Neural progenitor cell (in vitro differentiated cells): ENCODE measurements at regions not wholly inside any gene's neighbourhood (a gene's known extent, or its start where the extent isn't known, plus 50 kb on each side); places are given as distances from the start of the nearest gene placed in this dataset.
A peak's percentile ranks its signal among the peaks of the same experiment; 100 is the strongest.

ENCODE experiments used
- DNase-seq: peaks from one replicate; pipeline ENCODE4 v3.0.0-alpha.2; 2016; ENCODE audit warnings: low spot score
- H2AFZ ChIP-seq: fragments of 200-600 bp; sonication (generic); replicated peaks from 2 replicates; pipeline ENCODE4 v1.6.1; 2016; ENCODE audit warnings: antibody characterized with exemption
- H3F3A ChIP-seq: fragments of 200-600 bp; sonication (generic); 2 replicates; pipeline ENCODE4 v1.6.1; 2016; ENCODE audit warnings: antibody characterized with exemption, low read depth
- H3K27ac ChIP-seq: fragments of 200-600 bp; sonication (generic); 2 replicates; pipeline ENCODE4 v1.5.1; 2016; ENCODE audit warnings: mild to moderate bottlenecking
- H3K27me3 ChIP-seq: fragments of 200-600 bp; sonication (generic); 2 replicates; pipeline ENCODE4 v1.6.1; 2016; ENCODE audit warnings: mild to moderate bottlenecking, moderate library complexity
- H3K36me3 ChIP-seq: fragments of 200-600 bp; sonication (generic); 2 replicates; pipeline ENCODE4 v1.5.1; 2016
- H3K4me1 ChIP-seq: fragments of 200-600 bp; sonication (generic); 2 replicates; pipeline ENCODE4 v1.6.1; 2016; ENCODE audit warnings: mixed run types
- H3K4me2 ChIP-seq: fragments of 200-600 bp; sonication (generic); 2 replicates; pipeline ENCODE4 v1.6.1; 2016
- H3K4me3 ChIP-seq: fragments of 200-600 bp; sonication (generic); 2 replicates; pipeline ENCODE4 v1.5.1; 2016
- H3K79me2 ChIP-seq: fragments of 200-600 bp; sonication (generic); 2 replicates; pipeline ENCODE4 v1.6.1; 2016; ENCODE audit warnings: low read depth
- H3K9ac ChIP-seq: fragments of 200-600 bp; sonication (generic); 2 replicates; pipeline ENCODE4 v1.6.1; 2016
- H3K9me3 ChIP-seq: fragments of 200-600 bp; sonication (generic); 2 replicates; pipeline ENCODE4 v1.5.1; 2016; ENCODE audit warnings: low read depth
- H4K20me1 ChIP-seq: fragments of 200-600 bp; sonication (generic); 2 replicates; pipeline ENCODE4 v1.6.1; 2016; ENCODE audit warnings: low read depth
- H3K27ac Mint-ChIP-seq: 3 replicates; pipeline ENCODE4 v1.8.0; 2021; ENCODE audit warnings: mixed read lengths
- H3K27me3 Mint-ChIP-seq: 2 replicates; pipeline ENCODE4 v1.8.0; 2022; ENCODE audit warnings: low read depth, mild to moderate bottlenecking, inconsistent platforms, moderate library complexity, mixed read lengths; ENCODE audit not compliant: insufficient read depth
- H3K36me3 Mint-ChIP-seq: 3 replicates; pipeline ENCODE4 v1.8.0; 2021; ENCODE audit warnings: mixed read lengths
- H3K4me1 Mint-ChIP-seq: 3 replicates; pipeline ENCODE4 v1.8.0; 2021; ENCODE audit warnings: mixed read lengths
- H3K4me3 Mint-ChIP-seq: 3 replicates; pipeline ENCODE4 v1.8.0; 2021; ENCODE audit warnings: mild to moderate bottlenecking, moderate library complexity, mixed read lengths
- H3K9me3 Mint-ChIP-seq: 3 replicates; pipeline ENCODE4 v1.8.0; 2020; ENCODE audit warnings: mixed read lengths
- EZH2 ChIP-seq: fragments of 200-600 bp; sonication (generic); IDR thresholded peaks from 2 replicates; pipeline ENCODE4 v1.6.1; 2017; ENCODE audit warnings: antibody characterized with exemption, mild to moderate bottlenecking, moderate library complexity
- EZH2phosphoT487 ChIP-seq: fragments of 200-600 bp; sonication (generic); IDR thresholded peaks from 2 replicates; pipeline ENCODE4 v1.6.1; 2017; ENCODE audit warnings: antibody characterized with exemption
- TF ChIP-seq, protein P1 (sequence below): fragments of 200-600 bp; sonication (generic); IDR thresholded peaks from 2 replicates; pipeline ENCODE4 v1.5.1; 2017; ENCODE audit warnings: antibody characterized with exemption, mild to moderate bottlenecking

- Histone ChIP-seq H3K4me2 (no peak overlapping the region), H3K4me3 (no peak overlapping the region), H2AFZ (no peak overlapping the region), H3K36me3 (no peaks in the 10 kb centered on the region), H3F3A (no peaks in the 10 kb centered on the region), H3K4me1 (peaks cover 23% of the 10 kb centered on the region), H3K27ac (no peak overlapping the region), H3K9me3 (no peaks in the 10 kb centered on the region), H4K20me1 (no peaks in the 10 kb centered on the region), H3K27me3 (no peaks in the 10 kb centered on the region), H3K79me2 (no peaks in the 10 kb centered on the region), H3K9ac (no peak overlapping the region)
- Mint-ChIP-seq H3K27me3 (no peaks in the 10 kb centered on the region), H3K36me3 (no peaks in the 10 kb centered on the region), H3K4me1 (peaks cover 37% of the 10 kb centered on the region), H3K27ac (no peak overlapping the region), H3K9me3 (no peaks in the 10 kb centered on the region), H3K4me3 (no peak overlapping the region)
- TF ChIP-seq EZH2phosphoT487 = no peak
- TF ChIP-seq, protein P1, sequence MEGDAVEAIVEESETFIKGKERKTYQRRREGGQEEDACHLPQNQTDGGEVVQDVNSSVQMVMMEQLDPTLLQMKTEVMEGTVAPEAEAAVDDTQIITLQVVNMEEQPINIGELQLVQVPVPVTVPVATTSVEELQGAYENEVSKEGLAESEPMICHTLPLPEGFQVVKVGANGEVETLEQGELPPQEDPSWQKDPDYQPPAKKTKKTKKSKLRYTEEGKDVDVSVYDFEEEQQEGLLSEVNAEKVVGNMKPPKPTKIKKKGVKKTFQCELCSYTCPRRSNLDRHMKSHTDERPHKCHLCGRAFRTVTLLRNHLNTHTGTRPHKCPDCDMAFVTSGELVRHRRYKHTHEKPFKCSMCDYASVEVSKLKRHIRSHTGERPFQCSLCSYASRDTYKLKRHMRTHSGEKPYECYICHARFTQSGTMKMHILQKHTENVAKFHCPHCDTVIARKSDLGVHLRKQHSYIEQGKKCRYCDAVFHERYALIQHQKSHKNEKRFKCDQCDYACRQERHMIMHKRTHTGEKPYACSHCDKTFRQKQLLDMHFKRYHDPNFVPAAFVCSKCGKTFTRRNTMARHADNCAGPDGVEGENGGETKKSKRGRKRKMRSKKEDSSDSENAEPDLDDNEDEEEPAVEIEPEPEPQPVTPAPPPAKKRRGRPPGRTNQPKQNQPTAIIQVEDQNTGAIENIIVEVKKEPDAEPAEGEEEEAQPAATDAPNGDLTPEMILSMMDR = no peak
- no peak for TF ChIP-seq EZH2
- no peak for DNase-seq
Measured at GRCh38 chr4:181477591-181477990, 765.6 kb upstream of the TENM3 start.

DNA sequence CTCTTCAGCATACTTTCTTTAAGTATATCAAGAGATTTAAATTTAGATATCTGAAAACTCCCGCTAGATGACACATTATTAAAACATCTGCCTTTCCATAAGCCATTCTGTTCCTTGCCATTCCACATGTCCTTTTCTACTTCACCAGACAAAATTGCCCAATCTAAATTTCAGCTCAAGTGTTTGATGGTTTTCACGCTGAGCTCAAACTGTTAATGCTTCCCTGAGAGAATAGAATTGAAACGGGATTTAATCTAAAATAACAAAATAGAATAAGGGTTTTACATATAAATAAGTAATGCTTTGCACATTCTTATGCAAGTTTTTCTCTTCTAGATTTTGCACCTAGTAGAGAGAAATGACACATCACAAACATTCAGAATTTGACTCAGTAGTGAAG is 764.5 kb upstream of the TENM3 start:
- no peak for DNase-seq
- H3K4me3 ChIP-seq = no peak overlapping the region

DNA sequence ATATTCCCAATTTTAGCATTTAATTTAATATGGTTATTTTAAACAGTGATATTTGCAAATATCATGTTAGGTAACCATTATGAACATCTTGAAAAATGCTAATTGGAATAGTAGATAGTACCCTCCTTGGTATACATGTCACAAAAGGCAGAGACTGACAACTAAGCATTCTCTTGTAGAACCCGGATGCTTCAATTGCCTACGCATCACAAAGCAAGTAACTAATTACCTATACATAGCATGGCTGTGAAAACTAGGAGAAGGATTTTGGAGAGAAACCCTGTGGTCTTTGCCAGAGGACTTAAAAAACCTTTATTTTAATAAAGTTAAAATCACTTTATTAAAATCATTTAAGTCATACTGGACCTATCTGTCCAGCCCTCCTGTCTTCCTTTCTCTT is 764.1 kb upstream of the TENM3 start:
- H4K20me1 ChIP-seq = no peaks in the 10 kb centered on the region
- H3K27me3 Mint-ChIP-seq = no peaks in the 10 kb centered on the region
- H3K4me1 Mint-ChIP-seq = peaks cover 43% of the 10 kb centered on the region
- no peak overlapping the region for H3K4me3 ChIP-seq
- peaks cover 20% of the 10 kb centered on the region for H3K4me1 ChIP-seq
- H3K9ac ChIP-seq = no peak overlapping the region
- H3K9me3 Mint-ChIP-seq = no peaks in the 10 kb centered on the region
- H3K36me3 Mint-ChIP-seq = no peaks in the 10 kb centered on the region
- no peak overlapping the region for H3K27ac ChIP-seq
- no peaks in the 10 kb centered on the region for H3K9me3 ChIP-seq
- no peak overlapping the region for H3K4me3 Mint-ChIP-seq
- no peaks in the 10 kb centered on the region for H3K27me3 ChIP-seq
- DNase-seq = peak; percentile 24
- H3K27ac Mint-ChIP-seq = no peak overlapping the region
- no peak overlapping the region for H3K4me2 ChIP-seq
- H3F3A ChIP-seq = no peaks in the 10 kb centered on the region
- H2AFZ ChIP-seq = no peak overlapping the region
- TF ChIP-seq EZH2phosphoT487 (no peak), EZH2 (no peak)
- TF ChIP-seq, protein P1 = no peak
- H3K36me3 ChIP-seq = no peaks in the 10 kb centered on the region
- H3K79me2 ChIP-seq = no peaks in the 10 kb centered on the region

More for the DNA sequence above, 764.5 kb upstream of the TENM3 start:
- H3K27me3 ChIP-seq = no peaks in the 10 kb centered on the region
- TF ChIP-seq, protein P1 = no peak
- TF ChIP-seq EZH2phosphoT487 (no peak), EZH2 (no peak)
- H3K36me3 ChIP-seq = no peaks in the 10 kb centered on the region
- no peaks in the 10 kb centered on the region for H3K27me3 Mint-ChIP-seq
- no peak overlapping the region for H3K4me3 Mint-ChIP-seq
- peaks cover 20% of the 10 kb centered on the region for H3K4me1 ChIP-seq
- H3K27ac Mint-ChIP-seq = no peak overlapping the region
- no peaks in the 10 kb centered on the region for H3K79me2 ChIP-seq
- H3K9me3 Mint-ChIP-seq = no peaks in the 10 kb centered on the region
- H4K20me1 ChIP-seq = no peaks in the 10 kb centered on the region
- no peak overlapping the region for H2AFZ ChIP-seq
- peaks cover 38% of the 10 kb centered on the region for H3K4me1 Mint-ChIP-seq
- H3K9ac ChIP-seq = no peak overlapping the region
- H3K27ac ChIP-seq = no peak overlapping the region
- H3F3A ChIP-seq = no peaks in the 10 kb centered on the region
- H3K9me3 ChIP-seq = no peaks in the 10 kb centered on the region
- H3K36me3 Mint-ChIP-seq = no peaks in the 10 kb centered on the region
- no peak overlapping the region for H3K4me2 ChIP-seq
